Osteocyte (in vitro differentiated cells): ENCODE measurements at regions not wholly inside any gene's neighbourhood (a gene's known extent, or its start where the extent isn't known, plus 50 kb on each side); places are given as distances from the start of the nearest gene placed in this dataset.

ENCODE experiments used
- DNase-seq: peaks from one replicate; pipeline ENCODE4 v3.0.0; 2021; ENCODE audit warnings: mixed read lengths; ENCODE audit not compliant: unreplicated experiment; ENCODE audit errors: extremely low spot score
- H3K27ac Mint-ChIP-seq: one replicate; pipeline ENCODE4 v1.8.0; 2021; ENCODE audit warnings: mild to moderate bottlenecking, mixed read lengths; ENCODE audit not compliant: unreplicated experiment
- H3K27me3 Mint-ChIP-seq: one replicate; pipeline ENCODE4 v1.8.0; 2021; ENCODE audit warnings: mixed read lengths; ENCODE audit not compliant: unreplicated experiment
- H3K36me3 Mint-ChIP-seq: one replicate; pipeline ENCODE4 v1.8.0; 2021; ENCODE audit warnings: mixed read lengths; ENCODE audit not compliant: unreplicated experiment
- H3K4me1 Mint-ChIP-seq: one replicate; pipeline ENCODE4 v1.8.0; 2021; ENCODE audit warnings: mixed read lengths; ENCODE audit not compliant: unreplicated experiment
- H3K4me3 Mint-ChIP-seq: one replicate; pipeline ENCODE4 v1.8.0; 2021; ENCODE audit warnings: mild to moderate bottlenecking, moderate library complexity, mixed read lengths; ENCODE audit not compliant: unreplicated experiment
- H3K9me3 Mint-ChIP-seq: one replicate; pipeline ENCODE4 v1.8.0; 2021; ENCODE audit warnings: mixed read lengths; ENCODE audit not compliant: unreplicated experiment
- CTCF ChIP-seq: fragments of 200-600 bp; sonication (generic); IDR thresholded peaks from 2 replicates; pipeline ENCODE4 v1.5.0; 2021; ENCODE audit warnings: antibody characterized with exemption, mild to moderate bottlenecking, moderate library complexity

- no peak overlapping the region for H3K27ac Mint-ChIP-seq
- no peaks in the 10 kb centered on the region for H3K36me3 Mint-ChIP-seq
- H3K4me1 Mint-ChIP-seq, result no peaks in the 10 kb centered on the region
- no peaks in the 10 kb centered on the region for H3K27me3 Mint-ChIP-seq
- no peak for TF ChIP-seq CTCF
- no peak overlapping the region for H3K4me3 Mint-ChIP-seq
- no peak for DNase-seq
- peaks cover 31% of the 10 kb centered on the region for H3K9me3 Mint-ChIP-seq
These were observed 658.2 kb downstream of the GATA3 start for GRCh38 chr10:8712656-8713055.

GRCh38 chr10:8719971-8720370, 665.5 kb downstream of the GATA3 start:
- no peak overlapping the region for H3K27ac Mint-ChIP-seq
- no peak for DNase-seq
- no peaks in the 10 kb centered on the region for H3K4me1 Mint-ChIP-seq
- no peaks in the 10 kb centered on the region for H3K36me3 Mint-ChIP-seq
- no peaks in the 10 kb centered on the region for H3K27me3 Mint-ChIP-seq
- H3K4me3 Mint-ChIP-seq, result no peak overlapping the region
- TF ChIP-seq CTCF, result no peak
- peaks cover 48% of the 10 kb centered on the region for H3K9me3 Mint-ChIP-seq

- TF ChIP-seq CTCF, result no peak
- no peak overlapping the region for H3K27ac Mint-ChIP-seq
These were observed 667.2 kb downstream of the GATA3 start for GRCh38 chr10:8721650-8722049.

GRCh38 chr10:8722835-8723234, 668.3 kb downstream of the GATA3 start:
- Mint-ChIP-seq H3K36me3 (no peaks in the 10 kb centered on the region), H3K9me3 (peaks cover 40% of the 10 kb centered on the region), H3K27ac (no peak overlapping the region), H3K27me3 (no peaks in the 10 kb centered on the region), H3K4me1 (no peaks in the 10 kb centered on the region), H3K4me3 (no peak overlapping the region)
- no peak for TF ChIP-seq CTCF
- DNase-seq, result no peak

More at GRCh38 chr10:8721650-8722049, 667.2 kb downstream of the GATA3 start:
- peaks cover 43% of the 10 kb centered on the region for H3K9me3 Mint-ChIP-seq
- H3K27me3 Mint-ChIP-seq, result no peaks in the 10 kb centered on the region
- H3K4me1 Mint-ChIP-seq, result no peaks in the 10 kb centered on the region
- no peak for DNase-seq
- no peaks in the 10 kb centered on the region for H3K36me3 Mint-ChIP-seq
- H3K4me3 Mint-ChIP-seq, result no peak overlapping the region

- no peak for TF ChIP-seq CTCF
- Mint-ChIP-seq H3K4me3 (no peak overlapping the region), H3K36me3 (no peaks in the 10 kb centered on the region), H3K27ac (no peak overlapping the region), H3K4me1 (no peaks in the 10 kb centered on the region), H3K9me3 (peaks cover 31% of the 10 kb centered on the region), H3K27me3 (no peaks in the 10 kb centered on the region)
- no peak for DNase-seq
These were observed 670.9 kb downstream of the GATA3 start for GRCh38 chr10:8725343-8725742.
